NCI-H1930 (cell line): ENCODE measurements at regions not wholly inside any gene's neighbourhood (a gene's known extent, or its start where the extent isn't known, plus 50 kb on each side); places are given as distances from the start of the nearest gene placed in this dataset.
"Not testable (repeated sequence)": the region's sequence is repeated elsewhere in the genome, so short reads cannot be mapped to it uniquely, and the experiment has no call there.

Experiments used
- DNase-seq, 2 experiments: peaks; one replicate each; lab custom pipeline; 2025; lab: John Stamatoyannopoulos, UW

GRCh38 chr5:110923971-110924370 lies 147.5 kb upstream of the TSLP start:
- DNase-seq, result no peak

GRCh38 chr5:110925398-110925797 lies 146.1 kb upstream of the TSLP start:
- no peak for DNase-seq

DNA sequence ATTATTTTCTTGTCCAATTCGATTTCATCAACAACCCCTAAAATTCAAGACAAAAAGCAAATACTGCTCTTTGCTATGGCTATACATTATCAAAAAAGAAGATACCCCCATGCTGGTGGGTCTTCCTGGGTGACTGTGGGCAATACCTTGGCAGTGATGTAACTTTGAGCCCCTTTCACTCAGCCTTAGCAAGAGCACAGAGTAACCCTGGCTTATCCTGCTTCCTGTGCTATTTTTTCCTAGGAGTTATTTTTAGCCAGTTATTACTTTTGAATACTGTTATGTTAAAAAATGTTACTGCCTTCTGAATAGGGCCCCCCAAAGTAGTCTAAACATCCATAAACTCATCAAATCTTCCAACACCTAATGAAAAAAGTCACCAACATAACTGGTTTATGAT lies 145.6 kb upstream of the TSLP start:
- DNase-seq, result no peak

- DNase-seq, result no peak
These were observed 138.6 kb upstream of the TSLP start for GRCh38 chr5:110932755-110933488.

GRCh38 chr5:110940136-110940535 lies 131.4 kb upstream of the TSLP start:
- DNase-seq, result no peak

DNA sequence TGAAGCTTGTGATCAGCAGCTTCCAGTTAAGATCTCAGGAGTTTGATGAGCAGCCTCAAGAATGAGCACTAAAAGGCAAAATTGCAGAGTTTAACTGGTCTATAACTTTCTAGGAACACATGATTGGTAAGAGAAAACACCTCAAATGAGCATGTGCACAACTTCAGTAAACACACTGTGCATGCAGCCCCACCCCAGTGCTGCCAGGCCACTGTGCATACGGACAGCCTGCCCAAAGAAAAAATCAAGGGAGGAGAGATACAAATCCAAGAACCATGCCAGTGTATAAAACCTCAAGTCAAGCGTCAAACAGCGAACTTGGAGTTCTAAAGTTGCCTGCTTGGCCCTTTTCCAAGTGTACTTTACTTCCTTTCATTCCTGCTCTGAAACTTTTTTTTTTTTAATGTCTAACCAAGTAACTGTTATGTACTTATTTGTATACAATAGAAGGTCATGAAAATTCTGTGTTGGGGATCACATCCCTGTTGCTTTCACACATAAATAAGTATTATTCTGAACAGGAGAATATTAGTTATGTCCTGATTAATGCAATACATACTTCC lies 125.6 kb upstream of the TSLP start:
- no peak for DNase-seq

- no peak for DNase-seq
These were observed 120.1 kb upstream of the TSLP start for GRCh38 chr5:110951373-110951791.

DNA sequence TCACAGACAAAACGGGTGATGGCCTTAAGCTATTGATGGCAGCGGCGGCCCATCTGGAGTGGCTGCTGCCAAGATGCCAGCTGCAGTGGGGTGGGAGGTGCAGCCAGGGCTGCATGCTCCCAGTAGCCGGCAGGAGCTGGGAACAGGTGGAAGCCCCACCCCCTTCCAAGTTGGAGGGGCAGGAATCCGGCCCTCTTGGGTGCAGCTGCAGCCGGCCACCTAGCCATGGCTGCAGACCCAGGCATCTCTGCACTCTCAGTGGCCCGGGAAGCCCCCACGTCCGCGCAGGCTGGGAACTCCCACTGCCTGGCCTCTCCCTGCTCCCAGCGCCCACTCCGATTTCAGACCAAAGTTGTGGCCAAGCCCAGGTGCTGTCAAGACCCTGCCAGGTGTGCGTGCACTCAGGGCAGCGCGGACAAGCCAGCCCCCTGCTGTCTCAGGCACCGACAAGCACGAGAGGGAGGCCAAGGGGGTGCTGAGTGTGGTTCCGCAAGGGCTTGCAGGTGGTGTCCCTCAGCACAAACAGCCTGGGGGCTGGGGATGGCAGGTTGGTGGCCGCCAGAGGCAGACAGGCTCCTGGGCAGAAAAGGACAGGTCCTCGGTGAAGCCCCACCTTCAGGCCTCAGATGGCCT lies 115.1 kb upstream of the TSLP start:
- DNase-seq, result no peak

- DNase-seq, result no peak
These were observed 114.3 kb upstream of the TSLP start for GRCh38 chr5:110956913-110957813.

DNA sequence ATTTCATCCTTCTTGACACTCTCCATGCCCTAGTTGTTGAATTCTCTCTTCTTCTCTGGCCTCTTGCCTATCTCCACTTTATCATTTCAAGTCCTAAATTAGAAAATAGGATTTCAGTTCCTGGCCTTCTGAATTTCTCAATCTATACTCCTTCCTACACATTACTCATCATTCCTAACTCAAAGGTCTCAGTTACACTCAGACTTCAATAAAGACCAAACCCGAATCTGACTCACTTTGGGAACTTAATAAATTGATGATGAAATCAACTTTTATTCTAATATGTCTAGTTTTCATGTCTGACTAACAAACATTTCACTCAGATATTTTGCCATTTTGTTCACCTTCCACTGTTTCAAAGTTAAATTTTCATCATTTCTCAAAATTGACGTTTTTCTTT lies 113.6 kb upstream of the TSLP start:
- DNase-seq, result no peak

DNA sequence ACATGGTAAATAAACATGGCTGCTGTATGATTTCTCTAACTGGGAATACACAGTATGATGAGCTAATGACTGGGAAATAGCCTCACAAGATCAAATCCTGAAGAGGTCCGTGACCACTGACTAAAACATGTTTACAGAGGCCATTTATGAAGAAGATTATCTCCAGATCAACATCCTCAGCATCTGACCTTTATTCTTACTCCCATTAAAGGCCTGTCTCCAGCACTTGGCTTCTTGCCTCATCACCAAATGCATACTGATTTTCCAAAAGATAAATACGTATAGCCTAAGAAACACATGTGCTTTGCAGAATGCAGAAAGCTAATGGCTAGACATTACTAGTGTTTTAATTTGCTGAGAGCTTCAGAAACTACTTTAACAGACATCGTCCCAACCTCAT lies 108.0 kb upstream of the TSLP start:
- no peak for DNase-seq

DNA sequence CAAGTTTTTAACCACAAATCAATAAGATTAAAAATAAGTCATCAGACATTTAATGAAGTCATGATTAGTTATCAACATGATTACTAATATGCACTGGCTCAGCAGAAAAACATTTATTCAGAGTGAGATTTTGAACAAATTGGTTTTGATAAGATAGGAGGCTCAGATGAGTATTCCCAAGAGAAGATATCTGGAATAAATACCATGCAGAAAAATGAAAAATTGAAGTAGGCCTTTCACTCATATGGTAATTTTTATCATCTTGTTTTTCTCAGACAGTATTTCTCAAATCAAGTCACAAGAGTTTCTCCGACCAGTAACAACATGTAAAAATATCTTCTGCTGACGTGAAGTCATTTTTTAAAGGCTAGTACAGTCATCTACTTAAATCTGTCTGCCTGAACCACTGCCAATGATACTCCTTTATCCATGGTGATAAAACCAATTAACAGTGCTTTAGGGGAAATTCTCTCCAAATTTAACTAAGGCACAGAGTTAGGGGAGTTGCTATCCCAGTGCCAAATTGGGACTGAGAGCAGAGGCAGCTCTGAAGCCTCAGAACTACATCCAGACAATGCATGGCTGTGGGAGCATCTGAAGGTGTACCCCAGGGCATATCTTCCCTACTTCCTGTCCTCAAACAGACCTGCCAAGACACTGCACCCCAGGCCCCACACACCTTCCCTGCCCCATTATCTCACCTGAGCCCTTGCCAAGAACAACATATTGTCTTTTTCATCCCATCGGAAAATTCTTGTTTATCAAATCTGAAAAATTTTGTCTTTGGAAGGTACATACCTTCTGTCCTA lies 105.5 kb upstream of the TSLP start:
- no peak for DNase-seq

GRCh38 chr5:110968246-110969005 lies 103.1 kb upstream of the TSLP start:
- DNase-seq, result no peak

- peak in 1 of 2 experiments; percentile 23 for DNase-seq
These were observed 102.0 kb upstream of the TSLP start for GRCh38 chr5:110969502-110969901.

DNA sequence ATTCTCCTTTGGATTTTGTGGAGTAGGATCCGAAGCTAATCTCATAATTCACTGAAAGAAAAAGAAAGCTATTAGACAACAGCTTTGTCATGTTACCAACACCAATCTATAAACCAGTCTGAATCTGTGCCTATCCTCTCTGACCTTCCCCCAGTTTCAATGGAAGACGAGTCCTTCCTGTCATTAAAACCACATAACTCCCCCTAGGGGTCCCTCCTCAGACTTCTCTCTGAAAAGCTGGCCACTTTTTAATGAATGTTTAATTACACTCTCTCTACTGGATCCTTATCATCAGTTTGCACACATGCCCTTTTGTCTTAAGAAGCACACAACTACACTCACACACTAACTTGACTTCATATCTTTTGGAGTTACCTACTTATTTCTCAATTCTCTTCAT lies 98.0 kb upstream of the TSLP start:
- DNase-seq, result no peak

DNA sequence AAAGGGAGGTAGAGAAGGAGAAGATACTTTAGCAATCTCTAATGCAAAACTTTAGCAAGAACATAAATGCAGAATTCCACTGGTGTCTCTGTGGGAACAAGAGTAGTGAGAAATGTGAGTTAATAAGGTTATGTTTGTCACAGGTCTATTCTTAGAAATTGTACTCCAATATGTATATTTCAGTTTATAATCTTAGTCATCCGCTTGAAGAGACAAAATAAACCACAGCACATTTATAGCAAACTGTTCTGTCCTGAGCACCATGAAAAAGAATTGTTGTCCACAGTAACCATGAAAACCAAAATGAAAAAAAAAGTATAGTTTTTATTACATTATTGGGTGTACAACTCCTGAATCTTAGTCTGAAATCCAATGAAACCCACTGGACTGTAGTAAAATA lies 93.6 kb upstream of the TSLP start:
- no peak for DNase-seq

DNA sequence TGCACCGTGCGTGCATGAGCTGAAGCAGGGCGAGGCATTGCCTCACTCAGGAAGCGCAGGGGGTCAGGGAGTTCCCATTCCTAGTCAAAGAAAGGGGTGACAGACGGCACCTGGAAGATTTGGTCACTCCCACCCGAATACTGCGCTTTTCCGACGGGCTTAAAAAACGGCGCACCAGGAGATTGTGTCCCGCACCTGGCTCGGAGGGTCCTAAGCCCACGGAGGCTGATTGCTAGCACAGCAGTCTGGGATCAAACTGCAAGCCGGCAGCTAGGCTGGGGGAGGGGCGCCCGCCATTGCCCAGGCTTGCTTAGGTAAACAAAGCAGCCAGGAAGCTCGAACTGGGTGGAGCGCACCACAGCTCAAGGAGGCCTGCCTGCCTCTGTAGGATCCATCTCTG lies 85.6 kb upstream of the TSLP start:
- not testable (repeated sequence) for DNase-seq

DNA sequence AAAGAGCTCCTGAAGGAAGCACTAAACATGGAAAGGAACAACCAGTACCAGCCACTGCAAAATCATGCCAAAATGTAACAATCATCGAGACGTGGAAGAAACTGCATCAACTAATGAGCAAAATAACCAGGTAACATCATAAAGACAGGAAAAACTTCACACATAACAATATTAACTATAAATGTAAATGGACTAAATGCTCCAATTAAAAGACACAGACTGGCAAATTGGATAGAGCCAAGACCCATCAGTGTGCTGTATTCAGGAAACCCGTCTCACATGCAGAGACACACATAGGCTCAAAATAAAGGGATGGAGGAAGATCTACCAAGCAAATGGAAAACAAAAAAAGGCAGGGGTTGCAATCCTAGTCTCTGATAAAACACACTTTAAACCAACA lies 83.9 kb upstream of the TSLP start:
- DNase-seq, result not testable (repeated sequence)

- no peak for DNase-seq
These were observed 74.8 kb upstream of the TSLP start for GRCh38 chr5:110996742-110997141.

DNA sequence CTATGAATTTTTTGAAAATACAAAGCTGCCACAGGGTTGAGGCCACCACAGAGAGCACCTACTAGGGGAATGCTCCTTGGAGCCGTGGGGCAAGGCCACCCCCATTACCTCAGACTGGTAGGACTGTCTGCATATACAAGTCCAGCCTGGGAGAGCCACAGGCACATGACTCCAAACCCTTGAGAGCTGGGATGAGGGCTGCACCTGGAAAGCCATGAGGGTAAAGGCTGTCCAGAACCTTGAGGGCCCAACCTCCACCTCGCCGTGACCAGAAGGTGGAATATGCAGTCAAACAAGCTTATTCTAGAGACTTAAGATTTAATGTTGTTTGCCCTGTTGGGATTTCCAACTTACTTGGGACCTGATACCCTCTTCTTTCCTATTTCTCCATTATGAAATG lies 69.5 kb upstream of the TSLP start:
- no peak for DNase-seq

DNA sequence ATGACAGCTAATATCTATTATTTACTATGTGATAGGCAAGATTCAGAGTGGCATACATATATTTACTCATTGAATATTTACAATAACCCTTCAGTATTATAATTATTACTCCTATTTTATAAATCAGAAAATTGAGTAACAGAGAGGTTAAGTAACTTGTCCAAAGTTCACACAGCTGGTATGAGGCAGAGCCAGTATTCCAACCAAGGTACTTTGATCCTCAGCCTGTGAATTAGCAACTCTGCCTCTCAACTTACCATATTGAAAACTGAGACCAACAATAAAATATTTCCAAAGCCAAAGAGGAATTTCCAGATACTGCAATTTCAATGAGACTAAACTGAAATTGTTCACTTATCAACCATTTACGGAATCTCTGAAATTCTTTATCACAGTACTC lies 67.9 kb upstream of the TSLP start:
- DNase-seq, result no peak
